Keratinocyte (primary cell): ENCODE measurements at regions not wholly inside any gene's neighbourhood (a gene's known extent, or its start where the extent isn't known, plus 50 kb on each side); places are given as distances from the start of the nearest gene placed in this dataset.
"Not testable (repeated sequence)": the region's sequence is repeated elsewhere in the genome, so short reads cannot be mapped to it uniquely, and the experiment has no call there.

Experiments
- DNase-seq: peaks from one replicate; pipeline ENCODE4 v3.0.0-alpha.2; 2011; ENCODE audit warnings: low read depth, missing footprints, low spot score
- FAIRE-seq: peaks from 2 replicates; lab custom pipeline; 2011; peaks lifted over from hg19 to GRCh38; lab: Jason Lieb, UNC
- H2AFZ ChIP-seq: 2 replicates; pipeline ENCODE4 v1.6.0; 2012; ENCODE audit warnings: low read length, control low read depth, inconsistent platforms; ENCODE audit not compliant: control insufficient read depth
- H3K27ac ChIP-seq: 2 replicates; pipeline ENCODE4 v1.5.1; 2011; ENCODE audit warnings: low read length; ENCODE audit not compliant: control insufficient read depth, insufficient read depth
- H3K27me3 ChIP-seq: 3 replicates; pipeline ENCODE4 v1.6.0; 2011; ENCODE audit warnings: low read length; ENCODE audit not compliant: control insufficient read depth, insufficient read depth; ENCODE audit errors: extremely low read depth
- H3K36me3 ChIP-seq, 2 experiments: 2 replicates in 1 of 2; 3 replicates in 1 of 2; pipeline ENCODE4 v1.5.1; 2011; ENCODE audit warnings: low read length in 2 of 2, mild to moderate bottlenecking in 1 of 2; ENCODE audit not compliant: control insufficient read depth in 2 of 2, insufficient read depth in 2 of 2; ENCODE audit errors: extremely low read depth in 1 of 2
- H3K4me1 ChIP-seq: 3 replicates; pipeline ENCODE4 v1.5.1; 2011; ENCODE audit warnings: low read length; ENCODE audit not compliant: control insufficient read depth, insufficient read depth; ENCODE audit errors: extremely low read depth
- H3K4me2 ChIP-seq: 3 replicates; pipeline ENCODE4 v1.6.0; 2011; ENCODE audit warnings: low read depth, low read length; ENCODE audit not compliant: control insufficient read depth, insufficient read depth; ENCODE audit errors: extremely low read depth
- H3K4me3 ChIP-seq, 3 experiments: fragments of 200-600 bp in 1 of 3; sonication (generic) in 1 of 3; 2 replicates in 2 of 3; 3 replicates in 1 of 3; pipeline ENCODE4 v1.5.1; 2011 to 2016; ENCODE audit warnings: low read length in 3 of 3, mild to moderate bottlenecking in 3 of 3, control low read depth in 2 of 3, inconsistent platforms in 1 of 3, low read depth in 1 of 3, mixed read lengths in 1 of 3, mixed run types in 1 of 3, moderate library complexity in 1 of 3; ENCODE audit not compliant: control insufficient read depth in 2 of 3, insufficient read depth in 2 of 3; ENCODE audit errors: extremely low read depth in 1 of 3
- H3K79me2 ChIP-seq: 2 replicates; pipeline ENCODE4 v1.6.0; 2012; ENCODE audit warnings: low read length; ENCODE audit not compliant: control insufficient read depth, insufficient read depth
- H3K9ac ChIP-seq: 3 replicates; pipeline ENCODE4 v1.6.0; 2011; ENCODE audit warnings: low read length; ENCODE audit not compliant: control insufficient read depth, insufficient read depth; ENCODE audit errors: extremely low read depth
- H3K9me1 ChIP-seq: 3 replicates; pipeline ENCODE4 v1.6.0; 2011; ENCODE audit warnings: low read length; ENCODE audit not compliant: control insufficient read depth, insufficient read depth; ENCODE audit errors: extremely low read depth
- H3K9me3 ChIP-seq: 2 replicates; pipeline ENCODE4 v1.5.1; 2012; ENCODE audit warnings: low read depth, low read length; ENCODE audit not compliant: control insufficient read depth
- H4K20me1 ChIP-seq: 3 replicates; pipeline ENCODE4 v1.6.0; 2011; ENCODE audit warnings: low read length; ENCODE audit not compliant: control insufficient read depth, insufficient read depth; ENCODE audit errors: extremely low read depth
- CTCF ChIP-seq, 3 experiments: IDR thresholded peaks in 1 of 3; conservative IDR thresholded peaks in 1 of 3; optimal IDR thresholded peaks in 1 of 3; 2 replicates in 2 of 3; 3 replicates in 1 of 3; pipeline versions ENCODE3 to v1.5.1; 2011; ENCODE audit warnings: low read length in 3 of 3, mild to moderate bottlenecking in 3 of 3, moderate library complexity in 2 of 3, control low read depth in 1 of 3, inconsistent platforms in 1 of 3; ENCODE audit not compliant: insufficient read depth in 2 of 3; ENCODE audit errors: extremely low read depth in 1 of 3
- EZH2 ChIP-seq: IDR thresholded peaks from one replicate; pipeline ENCODE4 v1.6.1; 2012; ENCODE audit warnings: inconsistent platforms, mild to moderate bottlenecking, low read length, moderate library complexity
- dilution Hi-C: fragments of 300-500 bp; cut with MboI; formaldehyde crosslinking; loops from one replicate; pipeline ENCODE4 v1.7.0; 2020; ENCODE audit warnings: low sequenced_read_pairs; ENCODE audit not compliant: extremely low pct_ligation_motif_present

GRCh38 chr4:188737251-188738002 is 598.2 kb downstream of the TRIML1 start:
- Histone ChIP-seq H3K9ac (no peak overlapping the region), H3K9me1 (no peaks in the 10 kb centered on the region), H2AFZ (no peak overlapping the region), H4K20me1 (no peaks in the 10 kb centered on the region), H3K4me3 (no peak overlapping the region), H3K4me2 (no peak overlapping the region), H3K9me3 (no peaks in the 10 kb centered on the region), H3K79me2 (peaks cover 2% of the 10 kb centered on the region), H3K4me1 (no peaks in the 10 kb centered on the region), H3K36me3 (no peaks in the 10 kb centered on the region), H3K27ac (no peak overlapping the region), H3K27me3 (no peaks in the 10 kb centered on the region)
- TF ChIP-seq EZH2 (no peak), CTCF (optimal IDR thresholded peaks at IDR 0.05 in 1 of 3, IDR thresholded peaks at IDR 0.05 in 1 of 3, conservative IDR thresholded peaks at IDR 0.05 in 1 of 3; ENCODE audit: extremely low read depth in 1 of 3, insufficient read depth in 2 of 3, low read length in 3 of 3) (no peak)
- DNase-seq (no peak), FAIRE-seq (no peak)
- dilution Hi-C loops = no loop called here

GRCh38 chr4:188738290-188738689 is 599.0 kb downstream of the TRIML1 start:
- dilution Hi-C loops, H3K36me3 ChIP-seq, H3K9me3 ChIP-seq, H3K27me3 ChIP-seq, DNase-seq, FAIRE-seq, H4K20me1 ChIP-seq, H3K9me1 ChIP-seq, H3K27ac ChIP-seq, H2AFZ ChIP-seq, H3K4me1 ChIP-seq, H3K79me2 ChIP-seq, H3K4me2 ChIP-seq: not testable (repeated sequence)
- Histone ChIP-seq H3K4me3 (peak overlapping the region in 1 of 3 experiments; percentile 25), H3K9ac (peak overlapping the region; percentile 47)

GRCh38 chr4:188740172-188740571 is 600.9 kb downstream of the TRIML1 start:
- H2AFZ ChIP-seq, H3K27ac ChIP-seq, DNase-seq, H3K4me2 ChIP-seq, H3K4me1 ChIP-seq, H3K9ac ChIP-seq, H3K4me3 ChIP-seq, H4K20me1 ChIP-seq, H3K9me3 ChIP-seq, H3K36me3 ChIP-seq, H3K27me3 ChIP-seq, H3K79me2 ChIP-seq, dilution Hi-C loops, H3K9me1 ChIP-seq, FAIRE-seq: not testable (repeated sequence)

GRCh38 chr4:188740791-188741190 is 601.5 kb downstream of the TRIML1 start:
- H3K4me2 ChIP-seq, H3K9me3 ChIP-seq, H3K27me3 ChIP-seq, H2AFZ ChIP-seq, dilution Hi-C loops, H3K9me1 ChIP-seq, H3K36me3 ChIP-seq, H3K9ac ChIP-seq, H3K27ac ChIP-seq, H4K20me1 ChIP-seq, DNase-seq, H3K4me3 ChIP-seq, H3K4me1 ChIP-seq, H3K79me2 ChIP-seq, FAIRE-seq: not testable (repeated sequence)
